SU-DHL-6 (cell line): ENCODE measurements at regions not wholly inside any gene's neighbourhood (a gene's known extent, or its start where the extent isn't known, plus 50 kb on each side); places are given as distances from the start of the nearest gene placed in this dataset.

Source experiments
- H2AFZ ChIP-seq: fragments of 200-600 bp; sonication (generic); 2 replicates; pipeline ENCODE4 v1.6.1; 2014; ENCODE audit warnings: low read depth, mild to moderate bottlenecking, moderate library complexity, mixed read lengths, antibody characterized with exemption, low read length; ENCODE audit not compliant: severe bottlenecking
- H3F3A ChIP-seq: fragments of 200-600 bp; shearing (Covaris generic); 2 replicates; pipeline ENCODE4 v1.6.0; 2016; ENCODE audit warnings: antibody characterized with exemption, mild to moderate bottlenecking; ENCODE audit not compliant: insufficient read depth
- H3K27ac ChIP-seq: fragments of 200-600 bp; sonication (generic); 2 replicates; pipeline ENCODE4 v1.5.1; 2016; ENCODE audit warnings: low read depth, mild to moderate bottlenecking, low read length, moderate library complexity, mixed read lengths
- H3K27me3 ChIP-seq: fragments of 200-600 bp; sonication (generic), shearing (Covaris generic); 2 replicates; pipeline ENCODE4 v1.6.0; 2014; ENCODE audit warnings: mild to moderate bottlenecking, low read length
- H3K36me3 ChIP-seq: fragments of 200-600 bp; sonication (generic); 2 replicates; pipeline ENCODE4 v1.6.1; 2014; ENCODE audit warnings: mild to moderate bottlenecking, low read length, mixed read lengths
- H3K4me2 ChIP-seq: fragments of 300-600, 200-600 bp; shearing (Covaris generic), sonication (generic); 2 replicates; pipeline ENCODE4 v1.6.0; 2014; ENCODE audit warnings: low read length, low read depth, mild to moderate bottlenecking; ENCODE audit not compliant: poor library complexity, severe bottlenecking
- H3K4me3 ChIP-seq: fragments of 200-600 bp; sonication (generic); 2 replicates; pipeline ENCODE4 v1.5.1; 2014; ENCODE audit warnings: antibody characterized with exemption, low read length, mild to moderate bottlenecking, mixed read lengths; ENCODE audit not compliant: insufficient read depth, poor library complexity, severe bottlenecking
- H3K79me2 ChIP-seq: fragments of 200-600 bp; sonication (generic); 2 replicates; pipeline ENCODE4 v1.6.1; 2014; ENCODE audit warnings: mild to moderate bottlenecking, low read length, moderate library complexity; ENCODE audit not compliant: insufficient read depth
- H3K9ac ChIP-seq: fragments of 200-600 bp; sonication (generic); 2 replicates; pipeline ENCODE4 v1.7.0; 2014; ENCODE audit warnings: mild to moderate bottlenecking, low read length
- H3K9me2 ChIP-seq: fragments of 200-600 bp; sonication (generic); replicated peaks from 2 replicates; pipeline ENCODE4 v1.6.1; 2014; ENCODE audit warnings: low read length; ENCODE audit not compliant: insufficient read depth
- H3K9me3 ChIP-seq: fragments of 200-600 bp; sonication (generic); 2 replicates; pipeline ENCODE4 v1.6.1; 2014; ENCODE audit warnings: low read length, mixed read lengths; ENCODE audit not compliant: insufficient read depth
- H4K20me1 ChIP-seq: fragments of 200-600 bp; sonication (generic); 2 replicates; pipeline ENCODE4 v1.6.1; 2014; ENCODE audit warnings: low read depth, mild to moderate bottlenecking, antibody characterized with exemption, low read length, moderate library complexity, mixed read lengths
- CTCF ChIP-seq: fragments of 200-600 bp; sonication (generic); IDR thresholded peaks from one replicate; pipeline ENCODE4 v1.5.1; 2017; ENCODE audit warnings: antibody characterized with exemption, mild to moderate bottlenecking, low read length, moderate library complexity; ENCODE audit not compliant: insufficient read depth, poor library complexity, severe bottlenecking
- EZH2phosphoT487 ChIP-seq: fragments of 200-600 bp; sonication (generic), shearing (Covaris generic); conservative IDR thresholded peaks from 2 replicates; pipeline ENCODE4 v1.6.1; 2018; ENCODE audit warnings: mild to moderate bottlenecking, antibody characterized with exemption, low read length, moderate library complexity, mixed read lengths

GRCh38 chr10:23530079-23530478, 91.2 kb downstream of the OTUD1 start:
- no peak for TF ChIP-seq CTCF
- TF ChIP-seq EZH2phosphoT487, result no peak
- Histone ChIP-seq H3K9me2 (no peaks in the 10 kb centered on the region), H3K79me2 (no peaks in the 10 kb centered on the region), H4K20me1 (no peaks in the 10 kb centered on the region), H3K4me3 (no peak overlapping the region), H3K36me3 (no peaks in the 10 kb centered on the region), H3K9me3 (no peaks in the 10 kb centered on the region), H2AFZ (no peak overlapping the region), H3K27me3 (no peaks in the 10 kb centered on the region), H3F3A (no peaks in the 10 kb centered on the region), H3K9ac (no peak overlapping the region), H3K4me2 (no peak overlapping the region), H3K27ac (no peak overlapping the region)

GRCh38 chr10:23533212-23533611, 94.3 kb downstream of the OTUD1 start:
- no peaks in the 10 kb centered on the region for H3K79me2 ChIP-seq
- H3K4me3 ChIP-seq, result no peak overlapping the region
- TF ChIP-seq CTCF (no peak), EZH2phosphoT487 (no peak)
- H3K9ac ChIP-seq, result no peak overlapping the region
- H3K36me3 ChIP-seq, result no peaks in the 10 kb centered on the region
- H3F3A ChIP-seq, result no peaks in the 10 kb centered on the region
- no peak overlapping the region for H3K27ac ChIP-seq
- no peaks in the 10 kb centered on the region for H4K20me1 ChIP-seq
- H3K4me2 ChIP-seq, result no peak overlapping the region
- H3K27me3 ChIP-seq, result no peaks in the 10 kb centered on the region
- H3K9me3 ChIP-seq, result no peaks in the 10 kb centered on the region
- H3K9me2 ChIP-seq, result no peaks in the 10 kb centered on the region
- H2AFZ ChIP-seq, result no peak overlapping the region

GRCh38 chr10:23534326-23534725, 95.5 kb downstream of the OTUD1 start:
- H3K4me2 ChIP-seq, result no peak overlapping the region
- TF ChIP-seq CTCF, result no peak
- TF ChIP-seq EZH2phosphoT487, result no peak
- no peaks in the 10 kb centered on the region for H4K20me1 ChIP-seq
- H3F3A ChIP-seq, result no peaks in the 10 kb centered on the region
- H3K36me3 ChIP-seq, result no peaks in the 10 kb centered on the region
- H3K4me3 ChIP-seq, result no peak overlapping the region
- H3K79me2 ChIP-seq, result no peaks in the 10 kb centered on the region
- no peak overlapping the region for H3K9ac ChIP-seq
- no peak overlapping the region for H2AFZ ChIP-seq
- no peaks in the 10 kb centered on the region for H3K9me3 ChIP-seq
- H3K27me3 ChIP-seq, result no peaks in the 10 kb centered on the region
- H3K27ac ChIP-seq, result no peak overlapping the region
- no peaks in the 10 kb centered on the region for H3K9me2 ChIP-seq
